Activated CD4-positive, alpha-beta T cell treated with anti-CD3 and anti-CD28 coated beads, Interleukin-2, amount 50 U/mL, for 48 hours (primary cell): ENCODE measurements at regions not wholly inside any gene's neighbourhood (a gene's known extent, or its start where the extent isn't known, plus 50 kb on each side); places are given as distances from the start of the nearest gene placed in this dataset.
A peak's percentile ranks its signal among the peaks of the same experiment; 100 is the strongest.
"Not testable (repeated sequence)": the region's sequence is repeated elsewhere in the genome, so short reads cannot be mapped to it uniquely, and the experiment has no call there.

Experiments
- DNase-seq, 2 experiments: peaks; one replicate each; pipeline ENCODE4 v3.0.0-alpha.2; 2020

DNA sequence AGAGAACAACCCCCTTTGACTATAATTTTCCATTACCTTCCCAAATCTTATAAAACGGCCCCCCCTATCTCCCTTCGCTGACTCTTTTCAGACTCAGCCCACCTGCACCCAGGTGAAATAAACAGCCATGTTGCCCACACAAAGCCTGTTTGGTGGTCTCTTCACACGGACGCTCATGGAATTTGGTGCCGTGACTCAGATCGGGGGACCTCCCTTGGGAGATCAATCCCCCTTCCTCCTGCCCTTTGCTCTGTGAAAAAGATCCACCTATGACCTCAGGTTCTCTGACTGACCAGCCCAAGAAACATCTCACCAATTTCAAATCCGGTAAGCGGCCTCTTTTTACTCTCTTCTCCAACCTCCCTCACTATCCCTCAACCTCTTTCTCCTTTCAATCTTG lies 146.8 kb upstream of the TRIB2 start:
- not testable (repeated sequence) for DNase-seq

- DNase-seq: no peak
Measured at GRCh38 chr2:12577091-12577490, 139.6 kb upstream of the TRIB2 start.

GRCh38 chr2:12577567-12578253 lies 139.0 kb upstream of the TRIB2 start:
- no peak for DNase-seq

- DNase-seq: no peak
Measured at GRCh38 chr2:12579018-12579417, 137.7 kb upstream of the TRIB2 start.

- no peak for DNase-seq
Measured at GRCh38 chr2:12584338-12584737, 132.4 kb upstream of the TRIB2 start.

DNA sequence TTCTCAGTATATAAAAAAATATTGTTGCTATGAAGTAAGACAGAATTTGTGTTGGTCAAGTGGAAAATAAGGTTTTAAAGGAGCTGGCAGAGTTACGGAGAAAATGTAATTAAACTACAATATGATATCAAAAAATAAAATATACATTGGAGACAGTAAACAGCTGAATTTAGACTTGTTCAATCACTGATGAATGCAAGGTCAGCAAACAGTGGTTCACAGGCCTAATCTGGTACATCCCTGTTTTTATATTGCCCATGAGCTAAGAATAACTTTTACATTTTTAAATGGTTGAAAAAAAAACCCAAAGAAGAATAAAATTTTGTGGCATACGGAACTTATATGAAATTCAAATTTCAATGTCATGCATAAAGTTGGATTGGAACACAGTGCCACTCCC lies 131.0 kb upstream of the TRIB2 start:
- DNase-seq: no peak

DNA sequence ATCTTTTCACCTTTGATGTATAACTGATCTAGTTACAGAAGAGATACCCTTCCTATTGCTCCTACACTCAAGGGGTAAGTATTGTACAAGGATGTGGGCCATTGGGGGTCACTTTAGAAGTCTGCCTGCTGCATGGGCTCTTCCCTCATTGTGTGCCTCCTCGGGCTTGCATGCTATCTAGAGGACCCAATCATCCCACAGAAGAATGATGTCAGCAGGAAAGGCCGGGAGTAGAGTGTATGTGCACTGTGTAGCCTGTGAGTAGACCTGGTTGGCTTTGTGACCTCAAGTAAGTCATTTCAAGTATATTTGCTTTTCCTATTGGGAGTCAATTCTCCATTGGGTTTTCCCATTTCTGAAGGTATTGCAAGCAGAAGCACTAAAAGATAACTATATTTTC lies 129.5 kb upstream of the TRIB2 start:
- DNase-seq: no peak

DNA sequence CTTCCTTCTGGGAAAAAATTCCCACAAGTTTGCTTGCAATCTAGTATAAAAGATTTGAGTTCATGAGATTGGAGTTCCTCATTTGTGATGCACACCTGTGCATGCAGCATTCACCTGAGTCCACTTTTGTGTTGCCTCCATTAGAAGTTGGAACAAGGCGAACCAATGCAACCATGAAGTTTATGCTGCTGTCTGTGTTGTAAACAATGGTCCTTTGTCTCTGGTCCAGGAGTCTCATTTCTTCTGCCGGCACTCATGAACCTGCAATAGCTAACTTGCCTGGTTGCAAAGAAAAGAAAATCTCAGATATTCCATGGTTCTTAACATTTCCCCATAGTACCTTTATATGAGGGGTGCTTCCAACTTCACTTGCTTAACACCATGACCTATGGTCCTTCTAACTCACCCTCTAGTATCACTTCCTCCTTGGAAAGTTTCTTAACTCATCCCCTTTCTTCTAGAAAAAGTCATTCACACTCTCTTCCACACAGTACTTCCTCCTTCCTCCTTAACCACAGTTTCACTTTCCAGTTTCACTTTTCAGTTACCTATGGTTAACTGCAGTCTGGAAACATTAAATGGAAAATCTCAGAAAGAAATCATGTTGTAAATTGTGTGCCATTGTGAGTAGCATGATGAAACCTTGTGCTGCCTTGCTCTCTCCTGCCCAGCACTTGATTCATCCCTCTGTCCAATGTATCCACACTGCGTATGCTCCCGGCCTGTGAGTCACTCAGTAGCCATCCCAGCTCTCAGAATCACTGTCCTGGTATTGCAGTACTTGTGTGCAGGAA lies 128.8 kb upstream of the TRIB2 start:
- peak in 1 of 2 experiments; percentile 11 for DNase-seq

GRCh38 chr2:12588986-12589385 lies 127.8 kb upstream of the TRIB2 start:
- DNase-seq: no peak

- DNase-seq: no peak
Measured at GRCh38 chr2:12589802-12590320, 126.9 kb upstream of the TRIB2 start.

- no peak for DNase-seq
Measured at GRCh38 chr2:12592296-12592695, 124.4 kb upstream of the TRIB2 start.

DNA sequence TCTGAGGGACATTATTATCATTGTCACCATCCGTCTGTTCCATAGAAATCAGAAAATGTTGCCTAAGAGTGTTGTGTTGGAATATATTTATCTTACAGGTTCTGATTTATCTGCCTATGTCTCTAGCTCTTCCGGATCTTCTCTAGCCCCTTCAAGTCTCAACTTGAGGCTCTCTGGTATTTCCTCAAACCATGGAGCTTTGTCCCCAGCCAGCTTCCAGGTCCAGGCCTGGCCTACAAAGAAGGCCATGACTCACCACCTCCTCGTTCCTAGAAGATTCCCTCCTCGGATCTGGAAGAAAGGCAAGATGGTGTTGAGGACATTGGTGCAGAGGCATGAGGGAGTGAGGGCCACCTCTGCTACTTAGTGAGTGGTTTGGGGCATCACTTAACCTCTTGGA lies 122.1 kb upstream of the TRIB2 start:
- no peak for DNase-seq

DNA sequence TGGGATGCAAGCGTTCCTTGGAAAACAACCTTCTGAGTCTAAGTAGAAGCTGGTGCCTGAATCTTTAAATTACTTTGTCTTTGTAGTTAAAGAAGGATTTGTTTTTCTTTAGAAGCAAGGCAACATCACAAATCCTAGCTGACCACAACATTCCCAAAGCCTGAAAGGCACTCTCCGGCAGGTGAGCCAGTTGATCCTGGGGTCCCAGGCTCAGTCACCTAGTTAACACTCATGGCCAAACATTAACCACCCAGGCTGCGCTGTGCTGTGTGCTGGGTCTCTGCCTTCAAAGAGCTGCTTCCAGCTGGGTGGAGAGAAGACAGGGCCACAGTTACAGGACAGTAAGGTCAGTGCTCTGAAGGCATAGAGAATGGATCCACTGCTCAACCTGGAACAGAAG lies 120.0 kb upstream of the TRIB2 start:
- DNase-seq: no peak

DNA sequence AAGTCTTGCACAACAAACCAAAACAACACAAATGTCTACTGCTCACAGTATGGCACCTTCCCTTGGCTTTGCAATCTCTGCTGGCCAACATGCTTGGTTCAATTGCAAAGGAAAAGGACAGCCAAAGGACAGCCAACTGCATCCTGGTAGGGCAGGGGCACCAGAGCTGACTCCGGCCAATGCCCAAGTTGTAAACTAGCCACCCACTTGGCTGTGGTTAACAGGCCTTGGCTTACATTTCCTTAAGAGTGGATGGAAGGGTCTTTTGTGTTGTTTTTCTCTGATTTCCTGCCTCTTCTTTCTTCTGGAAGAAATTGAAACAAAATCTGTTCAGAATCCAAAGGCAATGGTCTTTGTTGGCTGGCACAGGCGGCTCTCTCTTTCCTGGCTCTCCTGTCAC lies 119.1 kb upstream of the TRIB2 start:
- no peak for DNase-seq

- no peak for DNase-seq
Measured at GRCh38 chr2:12602661-12603060, 114.1 kb upstream of the TRIB2 start.

DNA sequence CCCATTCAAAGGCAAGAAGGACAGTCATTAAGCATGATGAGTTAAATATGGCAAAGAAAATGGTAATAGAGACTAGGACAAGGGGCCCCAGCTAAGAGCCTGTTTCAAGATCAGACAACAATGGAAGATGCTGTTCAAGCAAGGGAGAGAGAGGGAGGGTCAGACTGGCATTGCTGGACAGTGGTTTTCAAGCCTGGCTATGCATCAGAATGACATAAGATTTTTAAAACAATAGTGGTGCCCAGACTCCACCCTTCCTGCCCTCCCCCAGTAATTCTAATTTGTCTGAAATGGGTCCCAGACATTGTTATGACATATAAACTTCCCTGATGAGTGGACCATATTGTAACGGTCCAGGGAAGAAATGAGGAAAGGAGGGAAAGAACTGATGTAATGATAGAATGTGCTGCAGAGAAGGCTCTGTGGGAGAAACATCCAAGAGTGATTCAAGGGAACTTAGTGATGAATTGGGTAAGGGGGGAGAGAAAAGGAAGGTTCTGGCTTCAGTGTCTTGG lies 112.9 kb upstream of the TRIB2 start:
- no peak for DNase-seq

DNA sequence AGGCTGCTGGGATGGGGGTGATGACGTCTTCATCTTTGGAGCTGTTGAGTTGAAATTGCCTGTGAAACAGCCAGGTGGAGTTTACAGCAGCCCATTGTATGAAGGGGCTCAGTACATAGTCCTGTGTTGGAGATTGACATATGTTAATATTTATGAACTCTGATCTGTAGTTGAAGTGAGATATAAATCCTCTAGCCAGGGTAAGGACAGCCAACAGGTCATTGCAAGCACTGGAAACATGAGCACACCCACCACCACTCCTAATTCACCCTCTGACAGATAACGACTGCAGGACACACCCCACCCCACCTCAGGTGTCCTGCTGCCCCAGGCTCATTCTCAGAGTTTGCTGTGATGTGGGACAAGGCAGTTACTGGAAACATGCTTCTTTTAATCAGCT lies 112.4 kb upstream of the TRIB2 start:
- DNase-seq: no peak

DNA sequence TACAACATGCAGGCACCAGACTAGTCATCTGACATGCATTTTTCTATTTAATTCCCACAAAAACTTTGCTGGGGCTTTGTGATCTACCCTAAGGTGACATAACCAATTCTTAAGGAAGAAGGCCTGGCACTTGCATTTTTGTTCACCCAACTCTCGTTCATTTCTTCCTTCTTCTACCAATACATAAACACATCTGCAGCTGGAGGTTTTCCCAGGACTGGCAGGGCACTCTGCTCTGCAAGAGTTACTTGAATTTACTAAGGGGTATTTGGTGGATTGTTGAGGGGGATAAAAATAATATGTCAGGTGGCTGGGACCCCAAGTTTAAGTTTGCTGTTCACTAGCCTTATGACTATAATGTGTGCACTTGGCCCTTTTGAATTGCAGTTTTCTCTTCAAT lies 111.4 kb upstream of the TRIB2 start:
- DNase-seq: no peak

DNA sequence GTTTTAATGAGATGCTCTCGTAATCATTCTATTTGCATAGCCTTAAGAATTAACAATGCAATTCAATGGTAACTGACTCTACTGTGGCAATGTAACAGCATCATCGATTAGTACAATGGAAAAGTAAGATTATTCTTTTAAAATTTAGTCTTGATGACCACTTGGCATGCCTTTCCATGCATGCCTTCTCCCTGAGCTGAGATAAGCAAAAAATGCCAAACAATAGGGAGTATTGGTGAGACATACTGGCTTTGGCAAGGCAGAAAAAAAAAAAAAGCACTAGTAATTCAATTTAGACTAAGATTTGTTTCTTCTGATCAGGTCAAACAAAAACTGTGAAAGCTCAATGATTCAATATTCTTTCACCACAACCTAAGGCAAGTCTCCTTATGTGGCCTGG lies 110.8 kb upstream of the TRIB2 start:
- DNase-seq: no peak

DNA sequence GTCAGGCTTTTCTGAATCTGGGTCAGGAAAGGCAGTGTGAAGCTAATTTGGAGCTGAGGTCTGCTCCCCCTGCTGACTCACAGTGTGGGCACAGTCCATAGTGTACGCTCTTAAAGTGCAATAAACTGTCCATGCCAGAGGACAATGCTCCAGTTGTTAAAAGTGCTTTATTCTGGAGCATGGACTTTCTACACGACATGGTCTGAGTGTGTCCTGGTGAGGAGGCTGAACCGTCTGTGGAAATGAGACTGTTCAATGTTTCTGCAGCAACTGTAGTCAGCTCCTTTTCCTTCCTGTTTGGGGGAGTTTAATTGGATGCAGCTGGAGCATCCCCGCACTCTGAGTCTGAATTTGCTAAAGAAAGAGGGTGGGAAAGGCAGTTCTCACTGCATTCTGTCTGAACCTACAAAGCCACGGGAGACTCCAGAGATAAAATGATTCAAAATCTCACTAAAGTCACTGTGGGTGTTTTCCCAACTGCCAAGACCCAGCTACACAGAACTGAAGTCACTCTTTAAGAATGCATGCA lies 110.2 kb upstream of the TRIB2 start:
- DNase-seq: no peak

GRCh38 chr2:12607971-12608370 lies 108.8 kb upstream of the TRIB2 start:
- peak in 1 of 2 experiments; percentile 12 for DNase-seq

- DNase-seq: no peak
Measured at GRCh38 chr2:12610314-12610713, 106.4 kb upstream of the TRIB2 start.

GRCh38 chr2:12612168-12612567 lies 104.6 kb upstream of the TRIB2 start:
- DNase-seq: no peak

DNA sequence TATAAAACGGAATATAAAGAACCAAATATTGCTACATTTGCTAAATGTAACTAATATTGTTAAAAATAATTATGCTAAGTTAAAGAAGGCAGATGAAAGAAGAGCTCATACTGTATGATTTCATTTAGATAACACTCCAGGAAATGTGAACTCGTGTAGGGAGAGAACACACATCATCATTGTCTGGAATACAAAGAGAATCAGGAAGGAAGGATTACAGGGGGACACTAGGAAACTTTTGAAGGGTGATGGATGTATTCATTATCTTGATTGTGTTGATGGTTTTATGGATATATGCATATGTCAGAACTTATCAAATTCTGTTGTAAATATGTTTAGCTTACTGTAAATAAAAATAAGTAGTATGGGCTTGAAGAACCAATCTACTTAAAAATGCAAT lies 104.1 kb upstream of the TRIB2 start:
- DNase-seq: no peak
